A549 (cell line): ENCODE measurements at regions not wholly inside any gene's neighbourhood (a gene's known extent, or its start where the extent isn't known, plus 50 kb on each side); places are given as distances from the start of the nearest gene placed in this dataset.

ENCODE experiments used
- ATAC-seq, 2 experiments: fragments of 200-7000 bp in 1 of 2; fragments of >200 bp in 1 of 2; cut with Nextera tagmentation in 1 of 2; cut with Tn5 transposase in 1 of 2; 3 replicates each; pipeline versions ENCODE4 v1.8.0 to v1.9.1; 2018 to 2020; ENCODE audit warnings: mild to moderate bottlenecking in 1 of 2, moderate library complexity in 1 of 2
- CTCF ChIA-PET: fragments of 300-600 bp; sonication (Branson Sonifier 250); formaldehyde crosslinking; extraction: SDS; loops from one replicate; lab custom pipeline; 2021; ENCODE audit warnings: antibody characterized with exemption, inconsistent platforms; lab: Yijun Ruan, JAX
- POLR2A ChIA-PET: fragments of 350-600 bp; formaldehyde crosslinking; extraction: SDS; loops from one replicate; lab custom pipeline; 2021; ENCODE audit warnings: antibody characterized with exemption, inconsistent platforms; lab: Yijun Ruan, JAX
- DNase-seq, 2 experiments: peaks; one replicate each; pipeline versions ENCODE4 v3.0.0 to v3.0.0-alpha.2; 2011 to 2016; ENCODE audit warnings: low read depth in 1 of 2, low spot score in 1 of 2
- FAIRE-seq: peaks from 2 replicates; lab custom pipeline; 2011; peaks lifted over from hg19 to GRCh38; lab: Jason Lieb, UNC
- H3K27ac ChIP-seq, 2 experiments: fragments of >200 bp; sonication (Bioruptor Twin); formaldehyde crosslinking; 3 replicates each; pipeline ENCODE4 v1.5.1; 2016 to 2017
- H3K4me1 ChIP-seq: fragments of >200 bp; sonication (Bioruptor Twin); formaldehyde crosslinking; 3 replicates; pipeline ENCODE4 v1.6.1; 2016
- H3K4me2 ChIP-seq: fragments of >200 bp; sonication (Bioruptor Twin); formaldehyde crosslinking; 3 replicates; pipeline ENCODE4 v1.6.1; 2016
- H3K4me3 ChIP-seq: fragments of >200 bp; sonication (Bioruptor Twin); formaldehyde crosslinking; 3 replicates; pipeline ENCODE4 v1.5.1; 2016
- H3K9me3 ChIP-seq: fragments of >200 bp; sonication (Bioruptor Twin); formaldehyde crosslinking; 3 replicates; pipeline ENCODE4 v1.6.1; 2016
- CBX8 ChIP-seq: fragments of 200-600 bp; sonication (generic); IDR thresholded peaks from 2 replicates; pipeline ENCODE4 v1.6.1; 2016
- CHD4 ChIP-seq: fragments of 200-600 bp; sonication (generic); IDR thresholded peaks from 2 replicates; pipeline ENCODE4 v1.6.1; 2016; ENCODE audit warnings: antibody characterized with exemption, mild to moderate bottlenecking, borderline replicate concordance
- EHMT2 ChIP-seq: fragments of 200-600 bp; sonication (generic); IDR thresholded peaks from 2 replicates; pipeline ENCODE4 v1.6.1; 2016; ENCODE audit warnings: antibody characterized with exemption, low read depth, mild to moderate bottlenecking, moderate library complexity
- FOSB ChIP-seq: fragments of 250-450 bp; sonication (Bioruptor Pico); IDR thresholded peaks from 2 replicates; pipeline ENCODE4 v1.5.0; 2020; ENCODE audit warnings: mild to moderate bottlenecking, moderate library complexity
- FOSL2 ChIP-seq, 2 experiments: fragments of 450-650 bp in 1 of 2; fragments of >200 bp in 1 of 2; sonication (Bioruptor Twin) in 1 of 2; formaldehyde crosslinking; IDR thresholded peaks; 2 replicates each; pipeline versions ENCODE4 v1.5.0 to v1.6.1; 2016 to 2020; ENCODE audit warnings: mild to moderate bottlenecking in 1 of 2, moderate library complexity in 1 of 2
- FOXS1 ChIP-seq: fragments of 250-450 bp; sonication (Bioruptor Pico); IDR thresholded peaks from 2 replicates; pipeline ENCODE4 v1.5.0; 2020; ENCODE audit warnings: mild to moderate bottlenecking, moderate library complexity
- HEYL ChIP-seq: fragments of 250-450 bp; sonication (Bioruptor Pico); IDR thresholded peaks from 2 replicates; pipeline ENCODE4 v1.8.0; 2021; ENCODE audit warnings: mild to moderate bottlenecking, moderate library complexity
- HOXB5 ChIP-seq: fragments of 250-450 bp; sonication (Bioruptor Pico); IDR thresholded peaks from 2 replicates; pipeline ENCODE4 v1.5.0; 2020; ENCODE audit warnings: mild to moderate bottlenecking, moderate library complexity
- JUN ChIP-seq, 2 experiments: fragments of >200 bp; sonication (Bioruptor Twin); formaldehyde crosslinking; IDR thresholded peaks; 2 replicates in 1 of 2; 3 replicates in 1 of 2; pipeline ENCODE4 v1.6.1; 2016 to 2017
- KDM1A ChIP-seq: fragments of 200-600 bp; sonication (generic); IDR thresholded peaks from 2 replicates; pipeline ENCODE4 v1.6.1; 2016; ENCODE audit warnings: low read depth, mild to moderate bottlenecking
- KDM5A ChIP-seq: fragments of 200-600 bp; sonication (generic); IDR thresholded peaks from 2 replicates; pipeline ENCODE4 v1.6.1; 2016; ENCODE audit warnings: antibody characterized with exemption, mild to moderate bottlenecking
- MAFK ChIP-seq: fragments of 450-650 bp; IDR thresholded peaks from 2 replicates; pipeline ENCODE4 v1.6.1; 2014; ENCODE audit not compliant: partially characterized antibody
- MYC ChIP-seq: IDR thresholded peaks from 2 replicates; pipeline ENCODE4 v1.6.1; 2012; ENCODE audit warnings: mild to moderate bottlenecking, inconsistent platforms, low read length, improper control_type of control experiment, borderline replicate concordance
- NFE2L2 ChIP-seq: fragments of 150-350 bp; conservative IDR thresholded peaks from 2 replicates; pipeline ENCODE4 v1.6.1; 2014; ENCODE audit warnings: low read length
- NPAS2 ChIP-seq: fragments of 250-450 bp; sonication (Bioruptor Pico); IDR thresholded peaks from 2 replicates; pipeline ENCODE4 v1.8.0; 2022; ENCODE audit warnings: mild to moderate bottlenecking, moderate library complexity, borderline replicate concordance
- NR3C1 ChIP-seq: fragments of >200 bp; sonication (Bioruptor Twin); formaldehyde crosslinking; IDR thresholded peaks from 3 replicates; pipeline ENCODE4 v1.6.1; 2017
- RAD21 ChIP-seq, 2 experiments: fragments of >200 bp in 1 of 2; sonication (Bioruptor Twin) in 1 of 2; formaldehyde crosslinking in 1 of 2; IDR thresholded peaks in 1 of 2; conservative IDR thresholded peaks in 1 of 2; 2 replicates in 1 of 2; 3 replicates in 1 of 2; pipeline ENCODE4 v1.6.1; 2012 to 2018; ENCODE audit warnings: inconsistent platforms in 1 of 2
- RARB ChIP-seq: fragments of 250-450 bp; sonication (Bioruptor Pico); IDR thresholded peaks from 2 replicates; pipeline ENCODE4 v1.8.0; 2021; ENCODE audit warnings: mild to moderate bottlenecking, moderate library complexity
- TP53 ChIP-seq: fragments of 250-450 bp; sonication (Bioruptor Pico); IDR thresholded peaks from 2 replicates; pipeline ENCODE4 v1.5.0; 2021; ENCODE audit warnings: mild to moderate bottlenecking, moderate library complexity
- ZSCAN20 ChIP-seq: fragments of 250-450 bp; sonication (Bioruptor Pico); IDR thresholded peaks from 2 replicates; pipeline ENCODE4 v1.8.0; 2022; ENCODE audit warnings: mild to moderate bottlenecking, moderate library complexity
- WGBS: methylation state at CpG from one replicate; pipeline ENCODE4 v1.1.6; 2017; ENCODE audit errors: missing lambda C conversion rate; 5-methylcytosine and 5-hydroxymethylcytosine counted together
- TF ChIP-seq, protein P1 (sequence below): fragments of 200-600 bp; sonication (generic); IDR thresholded peaks from 2 replicates; pipeline ENCODE4 v1.6.1; 2016; ENCODE audit warnings: antibody characterized with exemption, mild to moderate bottlenecking, moderate library complexity

GRCh38 chr13:84672616-84673015 lies 790.3 kb upstream of the SLITRK1 start:
- TF ChIP-seq ZSCAN20 (CRISPR knock-in tag) (no peak), HOXB5 (CRISPR knock-in tag) (no peak), MAFK (no peak), CBX8 (no peak), RARB (CRISPR knock-in tag) (no peak), NPAS2 (CRISPR knock-in tag) (no peak)
- 37% methylated on average over 3 of the region's 3 CpGs for WGBS
- ATAC-seq (no peak), FAIRE-seq (no peak), DNase-seq (no peak)
- Histone ChIP-seq H3K9me3 (no peaks in the 10 kb centered on the region), H3K4me1 (no peaks in the 10 kb centered on the region), H3K4me2 (no peak overlapping the region), H3K27ac (no peak overlapping the region), H3K4me3 (no peak overlapping the region)
- CTCF ChIA-PET, result no interaction called here
- POLR2A ChIA-PET, result no interaction called here

DNA sequence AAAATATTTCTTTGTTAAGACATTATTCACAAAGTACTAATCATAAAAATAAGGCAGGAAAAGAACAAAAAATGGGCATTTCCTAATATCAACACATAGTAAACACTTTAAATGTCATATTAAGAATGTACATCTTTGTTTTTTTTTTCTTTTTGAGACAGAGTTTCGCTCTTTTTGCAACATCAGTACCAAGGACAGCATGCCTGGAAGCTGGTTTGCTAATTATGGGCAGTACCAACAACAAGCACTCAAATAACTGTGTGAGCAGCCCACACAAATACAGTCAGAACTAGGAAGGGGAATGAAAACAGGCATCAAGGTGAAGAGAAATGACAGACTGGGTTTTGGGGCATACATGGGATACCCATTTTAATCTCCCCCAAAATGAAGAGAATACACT lies 788.0 kb upstream of the SLITRK1 start:
- 3% methylated on average over 1 of the region's 1 CpG for WGBS
- ChIA-PET CTCF (no interaction called here), POLR2A (no interaction called here)
- Histone ChIP-seq H3K9me3 (no peaks in the 10 kb centered on the region), H3K4me2 (no peak overlapping the region), H3K4me1 (no peaks in the 10 kb centered on the region), H3K27ac (no peak overlapping the region), H3K4me3 (no peak overlapping the region)
- FAIRE-seq (no peak), DNase-seq (no peak), ATAC-seq (no peak)
- no peak for TF ChIP-seq KDM1A
- TF ChIP-seq, protein P1, sequence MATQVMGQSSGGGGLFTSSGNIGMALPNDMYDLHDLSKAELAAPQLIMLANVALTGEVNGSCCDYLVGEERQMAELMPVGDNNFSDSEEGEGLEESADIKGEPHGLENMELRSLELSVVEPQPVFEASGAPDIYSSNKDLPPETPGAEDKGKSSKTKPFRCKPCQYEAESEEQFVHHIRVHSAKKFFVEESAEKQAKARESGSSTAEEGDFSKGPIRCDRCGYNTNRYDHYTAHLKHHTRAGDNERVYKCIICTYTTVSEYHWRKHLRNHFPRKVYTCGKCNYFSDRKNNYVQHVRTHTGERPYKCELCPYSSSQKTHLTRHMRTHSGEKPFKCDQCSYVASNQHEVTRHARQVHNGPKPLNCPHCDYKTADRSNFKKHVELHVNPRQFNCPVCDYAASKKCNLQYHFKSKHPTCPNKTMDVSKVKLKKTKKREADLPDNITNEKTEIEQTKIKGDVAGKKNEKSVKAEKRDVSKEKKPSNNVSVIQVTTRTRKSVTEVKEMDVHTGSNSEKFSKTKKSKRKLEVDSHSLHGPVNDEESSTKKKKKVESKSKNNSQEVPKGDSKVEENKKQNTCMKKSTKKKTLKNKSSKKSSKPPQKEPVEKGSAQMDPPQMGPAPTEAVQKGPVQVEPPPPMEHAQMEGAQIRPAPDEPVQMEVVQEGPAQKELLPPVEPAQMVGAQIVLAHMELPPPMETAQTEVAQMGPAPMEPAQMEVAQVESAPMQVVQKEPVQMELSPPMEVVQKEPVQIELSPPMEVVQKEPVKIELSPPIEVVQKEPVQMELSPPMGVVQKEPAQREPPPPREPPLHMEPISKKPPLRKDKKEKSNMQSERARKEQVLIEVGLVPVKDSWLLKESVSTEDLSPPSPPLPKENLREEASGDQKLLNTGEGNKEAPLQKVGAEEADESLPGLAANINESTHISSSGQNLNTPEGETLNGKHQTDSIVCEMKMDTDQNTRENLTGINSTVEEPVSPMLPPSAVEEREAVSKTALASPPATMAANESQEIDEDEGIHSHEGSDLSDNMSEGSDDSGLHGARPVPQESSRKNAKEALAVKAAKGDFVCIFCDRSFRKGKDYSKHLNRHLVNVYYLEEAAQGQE, result peak; percentile 55
- no peak for TF ChIP-seq MYC

DNA sequence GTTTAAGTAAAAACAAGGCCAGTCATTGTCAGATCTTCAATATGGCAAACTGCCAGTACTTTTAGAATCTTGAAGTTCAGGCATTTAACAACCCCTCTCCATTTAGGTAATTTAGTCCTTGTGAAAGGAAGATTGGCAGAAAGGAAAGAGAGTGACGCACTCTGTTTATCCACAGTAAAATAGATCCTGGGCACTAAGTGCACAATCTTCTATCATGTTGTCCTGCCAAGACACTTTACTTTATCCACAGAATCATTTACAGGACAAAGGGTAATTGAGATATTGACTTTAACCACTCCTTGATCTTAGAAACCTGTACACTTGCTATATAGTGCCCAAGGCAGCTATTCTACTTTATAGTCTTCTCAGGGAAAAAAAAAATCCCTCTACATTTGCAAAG lies 786.4 kb upstream of the SLITRK1 start:
- H3K9me3 ChIP-seq, result no peaks in the 10 kb centered on the region
- 78% methylated on average over 1 of the region's 1 CpG for WGBS
- no peak for TF ChIP-seq MAFK
- no peak for TF ChIP-seq RAD21 (conservative IDR thresholded peaks at IDR 0.05 in 1 of 2, IDR thresholded peaks at IDR 0.05 in 1 of 2)
- TF ChIP-seq FOXS1, result no peak
- TF ChIP-seq NR3C1, result no peak
- no peak for TF ChIP-seq KDM5A
- TF ChIP-seq FOSB (CRISPR knock-in tag), result no peak
- no peak for TF ChIP-seq HEYL (CRISPR knock-in tag)
- no peak for TF ChIP-seq FOSL2 (IDR thresholded peaks at IDR 0.05)
- TF ChIP-seq FOSL2 (CRISPR knock-in tag; IDR thresholded peaks at IDR 0.05), result no peak
- TF ChIP-seq, all 56 proteins: peak for 0

DNA sequence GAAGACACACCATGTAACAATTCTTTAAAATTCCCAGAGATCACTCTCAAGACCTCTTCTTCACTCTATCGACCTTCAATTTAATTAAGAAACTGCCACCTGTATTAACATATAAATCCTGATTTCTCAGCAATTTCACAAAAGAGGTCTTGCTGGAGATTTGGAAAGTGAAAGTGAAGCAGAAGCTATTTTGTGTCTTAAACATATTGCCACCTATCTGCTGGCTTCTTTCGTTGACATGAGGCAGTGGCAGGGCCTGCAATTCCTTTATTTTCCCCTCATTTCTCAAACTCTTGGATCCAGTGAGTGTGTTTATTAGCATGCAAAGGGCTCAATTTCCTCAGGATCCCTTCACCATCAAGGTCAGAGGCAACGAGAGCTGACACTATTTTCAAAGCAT lies 780.2 kb upstream of the SLITRK1 start:
- POLR2A ChIA-PET, result no interaction called here
- ATAC-seq (no peak), FAIRE-seq (no peak), DNase-seq (no peak)
- Histone ChIP-seq H3K4me3 (no peak overlapping the region), H3K27ac (no peak overlapping the region), H3K9me3 (no peaks in the 10 kb centered on the region), H3K4me2 (peak overlapping the region; percentile 57), H3K4me1 (no peaks in the 10 kb centered on the region)
- WGBS, result 38% methylated on average over 3 of the region's 3 CpGs
- CTCF ChIA-PET, result no interaction called here
- TF ChIP-seq FOXS1, result no peak
- no peak for TF ChIP-seq RARB (CRISPR knock-in tag)
- TF ChIP-seq EHMT2, result no peak
- no peak for TF ChIP-seq TP53 (CRISPR knock-in tag)
- TF ChIP-seq NFE2L2, result no peak
- no peak for TF ChIP-seq NR3C1
- TF ChIP-seq JUN (IDR thresholded peaks at IDR 0.05), result no peak
- no peak for TF ChIP-seq CHD4
- TF ChIP-seq FOSL2 (IDR thresholded peaks at IDR 0.05), result no peak
- no peak for TF ChIP-seq FOSL2 (CRISPR knock-in tag; IDR thresholded peaks at IDR 0.05)
- no peak for TF ChIP-seq KDM5A

More for the DNA sequence above, 786.4 kb upstream of the SLITRK1 start:
- FAIRE-seq (no peak), ATAC-seq (no peak), DNase-seq (no peak)
- H3K27ac ChIP-seq, result no peak overlapping the region
- no peaks in the 10 kb centered on the region for H3K4me1 ChIP-seq
- ChIA-PET POLR2A (no interaction called here), CTCF (no interaction called here)
- H3K4me2 ChIP-seq, result no peak overlapping the region
- no peak overlapping the region for H3K4me3 ChIP-seq
